ENCODE measurements at regions not wholly inside any gene's neighbourhood (a gene's known extent, or its start where the extent isn't known, plus 50 kb on each side); places are given as distances from the start of the nearest gene placed in this dataset.

DNA sequence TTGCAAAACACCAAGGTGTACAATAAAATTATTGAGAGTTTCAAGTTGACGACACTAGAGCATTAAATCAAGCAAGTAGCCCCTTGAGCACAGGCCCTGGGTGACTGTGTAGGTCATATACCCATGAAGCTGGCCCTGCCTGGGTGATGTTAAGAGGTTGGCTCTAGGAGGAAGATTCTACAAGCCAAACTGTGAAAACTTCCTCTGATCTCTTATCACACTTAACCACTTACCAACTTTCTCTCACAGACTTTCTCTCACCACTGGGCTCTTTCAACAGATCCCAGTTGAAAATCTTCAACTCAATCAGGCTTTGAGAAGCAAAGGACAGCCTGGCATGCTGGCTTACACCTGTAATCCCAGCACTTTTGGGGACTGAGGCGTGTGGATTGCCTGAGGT is 186.9 kb upstream of the BTG1 start:
- no peak overlapping the region for H3K4me3 Mint-ChIP-seq (ENCODE audit: unreplicated experiment)
- intact Hi-C loops (cut with micrococcal nuclease; ENCODE audit: unreplicated experiment), result loop anchor here (10.0 kb wide), 1 partner anchor 242 kb away; no protein-coding TSS in a partner anchor
- no peaks in the 10 kb centered on the region for H3K36me3 Mint-ChIP-seq (ENCODE audit: insufficient read depth, unreplicated experiment)
- TF ChIP-seq, protein P1, sequence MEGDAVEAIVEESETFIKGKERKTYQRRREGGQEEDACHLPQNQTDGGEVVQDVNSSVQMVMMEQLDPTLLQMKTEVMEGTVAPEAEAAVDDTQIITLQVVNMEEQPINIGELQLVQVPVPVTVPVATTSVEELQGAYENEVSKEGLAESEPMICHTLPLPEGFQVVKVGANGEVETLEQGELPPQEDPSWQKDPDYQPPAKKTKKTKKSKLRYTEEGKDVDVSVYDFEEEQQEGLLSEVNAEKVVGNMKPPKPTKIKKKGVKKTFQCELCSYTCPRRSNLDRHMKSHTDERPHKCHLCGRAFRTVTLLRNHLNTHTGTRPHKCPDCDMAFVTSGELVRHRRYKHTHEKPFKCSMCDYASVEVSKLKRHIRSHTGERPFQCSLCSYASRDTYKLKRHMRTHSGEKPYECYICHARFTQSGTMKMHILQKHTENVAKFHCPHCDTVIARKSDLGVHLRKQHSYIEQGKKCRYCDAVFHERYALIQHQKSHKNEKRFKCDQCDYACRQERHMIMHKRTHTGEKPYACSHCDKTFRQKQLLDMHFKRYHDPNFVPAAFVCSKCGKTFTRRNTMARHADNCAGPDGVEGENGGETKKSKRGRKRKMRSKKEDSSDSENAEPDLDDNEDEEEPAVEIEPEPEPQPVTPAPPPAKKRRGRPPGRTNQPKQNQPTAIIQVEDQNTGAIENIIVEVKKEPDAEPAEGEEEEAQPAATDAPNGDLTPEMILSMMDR (IDR thresholded peaks at IDR 0.05; ENCODE audit: insufficient read depth in 1 of 2, low read depth in 1 of 2, low read length in 1 of 2, severe bottlenecking in 1 of 2, unreplicated experiment in 1 of 2), result no peak
- DNase-seq, result no peak
- Histone ChIP-seq H3K4me1 (no peaks in the 10 kb centered on the region), H3K27me3 (replicated peaks; ENCODE audit: control insufficient read depth, insufficient read depth, low read length) (no peaks in the 10 kb centered on the region), H3K4me3 (ENCODE audit: low read depth, low read length) (no peak overlapping the region), H3K36me3 (ENCODE audit: control insufficient read depth, insufficient read depth, low read length) (no peaks in the 10 kb centered on the region), H3K9me3 (no peaks in the 10 kb centered on the region)
- BruUV-seq (replicated peaks), result no TSS peak
- no peak overlapping the region for H3K27ac Mint-ChIP-seq (ENCODE audit: unreplicated experiment)
- CTCF ChIA-PET, result no interaction called here
- H3K4me1 Mint-ChIP-seq (ENCODE audit: low read depth, unreplicated experiment), result no peaks in the 10 kb centered on the region
- POLR2A ChIA-PET, result no interaction called here
- no peaks in the 10 kb centered on the region for H3K9me3 Mint-ChIP-seq (ENCODE audit: unreplicated experiment)
- H3K27me3 Mint-ChIP-seq (ENCODE audit: insufficient read depth, unreplicated experiment), result peaks cover 7% of the 10 kb centered on the region

DNA sequence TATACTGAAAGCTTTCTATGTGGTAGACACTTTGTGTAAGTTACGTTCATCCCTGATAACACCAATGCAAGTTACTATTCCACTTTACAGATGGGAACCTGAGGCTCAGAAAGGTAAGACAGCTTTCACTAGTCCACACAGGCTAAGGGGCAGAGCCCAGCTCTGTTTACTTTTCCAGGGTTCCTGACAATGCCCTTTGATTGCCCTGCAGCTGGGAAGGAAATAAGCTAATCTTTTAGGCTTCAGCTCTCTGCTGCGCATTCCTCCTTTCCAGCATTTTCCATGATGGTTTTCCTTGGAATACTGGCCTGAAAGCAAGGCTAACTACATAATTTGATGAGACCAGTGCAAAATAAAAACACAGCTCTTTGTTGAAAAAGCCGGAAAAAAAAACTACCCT is 185.7 kb upstream of the BTG1 start:
- BruUV-seq (replicated peaks), result no TSS peak
- H3K27me3 ChIP-seq (replicated peaks; ENCODE audit: control insufficient read depth, insufficient read depth, low read length), result no peaks in the 10 kb centered on the region
- no peak overlapping the region for H3K27ac Mint-ChIP-seq (ENCODE audit: unreplicated experiment)
- POLR2A ChIA-PET, result no interaction called here
- no peaks in the 10 kb centered on the region for H3K36me3 ChIP-seq (ENCODE audit: control insufficient read depth, insufficient read depth, low read length)
- CTCF ChIA-PET, result interaction anchor here (0.7 kb wide), 1 partner anchor 832 kb away, joined by 3 read pairs; no protein-coding TSS in a partner anchor
- no peaks in the 10 kb centered on the region for H3K9me3 Mint-ChIP-seq (ENCODE audit: unreplicated experiment)
- H3K36me3 Mint-ChIP-seq (ENCODE audit: insufficient read depth, unreplicated experiment), result no peaks in the 10 kb centered on the region
- peaks cover 9% of the 10 kb centered on the region for H3K27me3 Mint-ChIP-seq (ENCODE audit: insufficient read depth, unreplicated experiment)
- no peaks in the 10 kb centered on the region for H3K4me1 ChIP-seq
- H3K9me3 ChIP-seq, result no peaks in the 10 kb centered on the region
- TF ChIP-seq, protein P1 (IDR thresholded peaks at IDR 0.05; ENCODE audit: insufficient read depth in 1 of 2, low read depth in 1 of 2, low read length in 1 of 2, severe bottlenecking in 1 of 2, unreplicated experiment in 1 of 2), result no peak
- intact Hi-C loops (cut with micrococcal nuclease; ENCODE audit: unreplicated experiment), result loop anchor here (10.0 kb wide), 1 partner anchor 243 kb away; no protein-coding TSS in a partner anchor
- no peak for DNase-seq
- no peak overlapping the region for H3K4me3 Mint-ChIP-seq (ENCODE audit: unreplicated experiment)
- no peak overlapping the region for H3K4me3 ChIP-seq (ENCODE audit: low read depth, low read length)
- no peaks in the 10 kb centered on the region for H3K4me1 Mint-ChIP-seq (ENCODE audit: low read depth, unreplicated experiment)

DNA sequence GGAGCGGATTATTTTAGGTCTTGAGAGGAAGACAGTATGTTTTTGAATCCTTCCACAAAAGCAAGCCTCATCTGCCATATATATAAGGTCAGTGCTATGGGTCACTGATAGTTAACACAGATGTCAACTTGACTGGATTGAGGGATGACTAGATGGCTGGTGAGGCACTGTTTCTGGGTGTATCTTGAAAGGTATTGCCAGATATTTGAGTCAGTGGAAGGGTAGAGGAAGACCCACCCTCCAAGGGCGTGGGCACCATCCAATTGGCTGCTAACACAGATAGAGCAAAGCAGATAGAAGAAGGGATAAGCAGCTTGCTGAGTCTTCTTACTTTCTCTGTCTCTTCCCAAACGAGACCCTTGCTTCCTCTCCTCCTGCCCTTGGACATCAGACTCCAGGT is 185.0 kb upstream of the BTG1 start:
- peaks cover 9% of the 10 kb centered on the region for H3K27me3 Mint-ChIP-seq (ENCODE audit: insufficient read depth, unreplicated experiment)

More for the DNA sequence above, 185.0 kb upstream of the BTG1 start:
- intact Hi-C loops (cut with micrococcal nuclease; ENCODE audit: unreplicated experiment), result loop anchor here (10.0 kb wide), 1 partner anchor 244 kb away; no protein-coding TSS in a partner anchor
- Histone ChIP-seq H3K27me3 (replicated peaks; ENCODE audit: control insufficient read depth, insufficient read depth, low read length) (no peaks in the 10 kb centered on the region), H3K36me3 (ENCODE audit: control insufficient read depth, insufficient read depth, low read length) (no peaks in the 10 kb centered on the region), H3K9me3 (no peaks in the 10 kb centered on the region), H3K4me1 (no peaks in the 10 kb centered on the region), H3K4me3 (ENCODE audit: low read depth, low read length) (no peak overlapping the region)
- H3K9me3 Mint-ChIP-seq (ENCODE audit: unreplicated experiment), result no peaks in the 10 kb centered on the region
- POLR2A ChIA-PET, result no interaction called here
- no peak overlapping the region for H3K27ac Mint-ChIP-seq (ENCODE audit: unreplicated experiment)
- CTCF ChIA-PET, result no interaction called here
- no peaks in the 10 kb centered on the region for H3K4me1 Mint-ChIP-seq (ENCODE audit: low read depth, unreplicated experiment)
- no peak for DNase-seq
- TF ChIP-seq, protein P1 (IDR thresholded peaks at IDR 0.05; ENCODE audit: insufficient read depth in 1 of 2, low read depth in 1 of 2, low read length in 1 of 2, severe bottlenecking in 1 of 2, unreplicated experiment in 1 of 2), result no peak
- H3K4me3 Mint-ChIP-seq (ENCODE audit: unreplicated experiment), result no peak overlapping the region
- BruUV-seq (replicated peaks), result no TSS peak
- H3K36me3 Mint-ChIP-seq (ENCODE audit: insufficient read depth, unreplicated experiment), result no peaks in the 10 kb centered on the region

Data from Caco-2 (cell line).